ENCODE measurements at regions not wholly inside any gene's neighbourhood (a gene's known extent, or its start where the extent isn't known, plus 50 kb on each side); places are given as distances from the start of the nearest gene placed in this dataset.

DNA sequence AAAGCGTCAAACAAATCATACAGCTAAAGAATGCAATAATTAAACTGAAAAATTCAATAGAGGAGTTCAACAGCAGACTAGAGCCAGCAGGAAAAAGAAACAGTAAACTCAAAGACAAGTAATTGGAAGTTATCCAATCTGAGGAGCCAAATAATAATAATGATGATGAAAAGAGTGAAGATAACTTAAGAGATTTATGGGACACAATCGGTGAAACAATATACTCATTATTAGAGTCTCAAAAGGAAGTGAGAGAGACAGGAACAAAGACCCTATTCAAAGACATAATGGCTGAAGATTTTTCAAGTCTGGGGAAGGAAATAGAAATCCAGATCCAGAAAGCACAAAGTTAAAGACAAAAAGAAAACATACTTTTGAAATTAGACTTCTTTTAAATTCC, 263.9 kb upstream of the NR4A3 start:
- H2AFZ ChIP-seq (ENCODE audit: low read depth) = no peak overlapping the region
- no peak overlapping the region for H3K4me3 ChIP-seq (IDR thresholded peaks at IDR 0.05; ENCODE audit: insufficient read depth, low read depth, low read length)
- H4K20me1 ChIP-seq (ENCODE audit: insufficient read depth) = no peaks in the 10 kb centered on the region
- no peaks in the 10 kb centered on the region for H3K4me1 ChIP-seq (ENCODE audit: low read depth, poor library complexity, severe bottlenecking)
- no peak overlapping the region for H3K27ac ChIP-seq
- H3K4me2 ChIP-seq = no peak overlapping the region
- no peaks in the 10 kb centered on the region for H3K27me3 ChIP-seq (ENCODE audit: insufficient read depth, low read depth)
- H3K36me3 ChIP-seq (ENCODE audit: insufficient read depth) = no peaks in the 10 kb centered on the region
- H3K9ac ChIP-seq = no peak overlapping the region
- TF ChIP-seq, protein P1, sequence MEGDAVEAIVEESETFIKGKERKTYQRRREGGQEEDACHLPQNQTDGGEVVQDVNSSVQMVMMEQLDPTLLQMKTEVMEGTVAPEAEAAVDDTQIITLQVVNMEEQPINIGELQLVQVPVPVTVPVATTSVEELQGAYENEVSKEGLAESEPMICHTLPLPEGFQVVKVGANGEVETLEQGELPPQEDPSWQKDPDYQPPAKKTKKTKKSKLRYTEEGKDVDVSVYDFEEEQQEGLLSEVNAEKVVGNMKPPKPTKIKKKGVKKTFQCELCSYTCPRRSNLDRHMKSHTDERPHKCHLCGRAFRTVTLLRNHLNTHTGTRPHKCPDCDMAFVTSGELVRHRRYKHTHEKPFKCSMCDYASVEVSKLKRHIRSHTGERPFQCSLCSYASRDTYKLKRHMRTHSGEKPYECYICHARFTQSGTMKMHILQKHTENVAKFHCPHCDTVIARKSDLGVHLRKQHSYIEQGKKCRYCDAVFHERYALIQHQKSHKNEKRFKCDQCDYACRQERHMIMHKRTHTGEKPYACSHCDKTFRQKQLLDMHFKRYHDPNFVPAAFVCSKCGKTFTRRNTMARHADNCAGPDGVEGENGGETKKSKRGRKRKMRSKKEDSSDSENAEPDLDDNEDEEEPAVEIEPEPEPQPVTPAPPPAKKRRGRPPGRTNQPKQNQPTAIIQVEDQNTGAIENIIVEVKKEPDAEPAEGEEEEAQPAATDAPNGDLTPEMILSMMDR (conservative IDR thresholded peaks at IDR 0.05; ENCODE audit: low read depth, low read length) = no peak
- H3K79me2 ChIP-seq (ENCODE audit: insufficient read depth, low read depth) = no peaks in the 10 kb centered on the region

- Histone ChIP-seq H3K4me3 (IDR thresholded peaks at IDR 0.05; ENCODE audit: insufficient read depth, low read depth, low read length) (no peak overlapping the region), H3K27ac (no peak overlapping the region), H4K20me1 (ENCODE audit: insufficient read depth) (no peaks in the 10 kb centered on the region), H3K4me1 (ENCODE audit: low read depth, poor library complexity, severe bottlenecking) (no peaks in the 10 kb centered on the region), H3K4me2 (no peak overlapping the region), H3K36me3 (ENCODE audit: insufficient read depth) (no peaks in the 10 kb centered on the region), H3K79me2 (ENCODE audit: insufficient read depth, low read depth) (no peaks in the 10 kb centered on the region), H3K27me3 (ENCODE audit: insufficient read depth, low read depth) (no peaks in the 10 kb centered on the region), H3K9ac (no peak overlapping the region), H2AFZ (ENCODE audit: low read depth) (no peak overlapping the region)
- TF ChIP-seq, protein P1 (conservative IDR thresholded peaks at IDR 0.05; ENCODE audit: low read depth, low read length) = no peak
These were observed 261.9 kb upstream of the NR4A3 start for GRCh38 chr9:99559776-99560175.

- Histone ChIP-seq H3K36me3 (ENCODE audit: insufficient read depth) (no peaks in the 10 kb centered on the region), H3K9ac (no peak overlapping the region), H3K4me3 (IDR thresholded peaks at IDR 0.05; ENCODE audit: insufficient read depth, low read depth, low read length) (no peak overlapping the region), H3K4me1 (ENCODE audit: low read depth, poor library complexity, severe bottlenecking) (no peaks in the 10 kb centered on the region), H4K20me1 (ENCODE audit: insufficient read depth) (no peaks in the 10 kb centered on the region), H3K4me2 (no peak overlapping the region), H3K79me2 (ENCODE audit: insufficient read depth, low read depth) (no peaks in the 10 kb centered on the region), H2AFZ (ENCODE audit: low read depth) (no peak overlapping the region), H3K27me3 (ENCODE audit: insufficient read depth, low read depth) (no peaks in the 10 kb centered on the region), H3K27ac (no peak overlapping the region)
- TF ChIP-seq, protein P1 (conservative IDR thresholded peaks at IDR 0.05; ENCODE audit: low read depth, low read length) = no peak
These were observed 261.1 kb upstream of the NR4A3 start for GRCh38 chr9:99560561-99560960.

GRCh38 chr9:99561509-99561917, 260.2 kb upstream of the NR4A3 start:
- TF ChIP-seq, protein P1 (conservative IDR thresholded peaks at IDR 0.05; ENCODE audit: low read depth, low read length) = no peak

More at GRCh38 chr9:99561509-99561917, 260.2 kb upstream of the NR4A3 start:
- no peaks in the 10 kb centered on the region for H3K4me1 ChIP-seq (ENCODE audit: low read depth, poor library complexity, severe bottlenecking)
- H3K36me3 ChIP-seq (ENCODE audit: insufficient read depth) = no peaks in the 10 kb centered on the region
- H2AFZ ChIP-seq (ENCODE audit: low read depth) = no peak overlapping the region
- no peak overlapping the region for H3K4me2 ChIP-seq
- H4K20me1 ChIP-seq (ENCODE audit: insufficient read depth) = no peaks in the 10 kb centered on the region
- H3K27me3 ChIP-seq (ENCODE audit: insufficient read depth, low read depth) = no peaks in the 10 kb centered on the region
- H3K4me3 ChIP-seq (IDR thresholded peaks at IDR 0.05; ENCODE audit: insufficient read depth, low read depth, low read length) = no peak overlapping the region
- H3K27ac ChIP-seq = no peak overlapping the region
- H3K9ac ChIP-seq = no peak overlapping the region
- no peaks in the 10 kb centered on the region for H3K79me2 ChIP-seq (ENCODE audit: insufficient read depth, low read depth)
